GM23338 (cell line): ENCODE measurements at regions not wholly inside any gene's neighbourhood (a gene's known extent, or its start where the extent isn't known, plus 50 kb on each side); places are given as distances from the start of the nearest gene placed in this dataset.

Experiments
- ATAC-seq: fragments of 200-7000 bp; cut with Tn5 transposase; 3 replicates; pipeline ENCODE4 v1.9.1; 2020
- DNase-seq: peaks from one replicate; pipeline ENCODE4 v3.0.0-alpha.2; 2015; ENCODE audit warnings: low spot score
- H2AFZ ChIP-seq: fragments of 200-600 bp; sonication (generic); 2 replicates; pipeline ENCODE4 v1.8.0; 2016; ENCODE audit warnings: antibody characterized with exemption, mild to moderate bottlenecking, moderate library complexity
- H3F3A ChIP-seq: fragments of 200-600 bp; sonication (generic); replicated peaks from 2 replicates; pipeline ENCODE4 v1.8.0; 2017; ENCODE audit warnings: antibody characterized with exemption, mixed run types, low read depth
- H3K27ac ChIP-seq: fragments of 200-600 bp; sonication (generic); 2 replicates; pipeline ENCODE4 v1.6.1; 2016; ENCODE audit warnings: low read depth
- H3K27me3 ChIP-seq: fragments of 200-600 bp; sonication (generic); 2 replicates; pipeline ENCODE4 v1.8.0; 2016; ENCODE audit warnings: mild to moderate bottlenecking, mixed run types, moderate library complexity; ENCODE audit not compliant: insufficient read depth
- H3K36me3 ChIP-seq: fragments of 200-600 bp; sonication (generic); 2 replicates; pipeline ENCODE4 v1.8.0; 2016; ENCODE audit warnings: mild to moderate bottlenecking; ENCODE audit not compliant: insufficient read depth
- H3K4me1 ChIP-seq: fragments of 200-600 bp; sonication (generic); 2 replicates; pipeline ENCODE4 v1.8.0; 2016; ENCODE audit warnings: mild to moderate bottlenecking, moderate library complexity; ENCODE audit not compliant: insufficient read depth
- H3K4me2 ChIP-seq: fragments of 200-600 bp; sonication (generic); 2 replicates; pipeline ENCODE4 v1.7.1; 2017; ENCODE audit warnings: mixed run types
- H3K4me3 ChIP-seq: fragments of 200-600 bp; sonication (generic); 2 replicates; pipeline ENCODE4 v1.6.1; 2016; ENCODE audit warnings: mixed run types
- H3K79me2 ChIP-seq: fragments of 200-600 bp; sonication (generic); replicated peaks from 2 replicates; pipeline ENCODE4 v1.8.0; 2017; ENCODE audit warnings: mild to moderate bottlenecking; ENCODE audit not compliant: insufficient read depth
- H3K9me2 ChIP-seq: fragments of 200-600 bp; sonication (generic); 2 replicates; pipeline ENCODE4 v1.8.0; 2017; ENCODE audit not compliant: insufficient read depth
- H4K20me1 ChIP-seq: fragments of 200-600 bp; sonication (generic); replicated peaks from 2 replicates; pipeline ENCODE4 v1.8.0; 2017; ENCODE audit warnings: mild to moderate bottlenecking; ENCODE audit not compliant: insufficient read depth
- H3K27ac Mint-ChIP-seq: 2 replicates; pipeline ENCODE4 v1.8.0; 2020; ENCODE audit warnings: inconsistent platforms, mild to moderate bottlenecking, moderate library complexity, mixed read lengths
- H3K27me3 Mint-ChIP-seq: 3 replicates; pipeline ENCODE4 v1.8.0; 2022; ENCODE audit warnings: low read depth, mild to moderate bottlenecking, moderate library complexity, mixed read lengths, inconsistent platforms; ENCODE audit not compliant: insufficient read depth, poor library complexity
- H3K36me3 Mint-ChIP-seq: 3 replicates; pipeline ENCODE4 v1.8.0; 2021; ENCODE audit warnings: low read depth, mild to moderate bottlenecking, inconsistent platforms, moderate library complexity, mixed read lengths
- H3K4me1 Mint-ChIP-seq: 3 replicates; pipeline ENCODE4 v1.8.0; 2020; ENCODE audit warnings: mild to moderate bottlenecking, inconsistent platforms, mixed read lengths
- H3K4me3 Mint-ChIP-seq: 3 replicates; pipeline ENCODE4 v1.8.0; 2021; ENCODE audit warnings: moderate library complexity, mild to moderate bottlenecking, inconsistent platforms, mixed read lengths
- H3K9me3 Mint-ChIP-seq: 3 replicates; pipeline ENCODE4 v1.8.0; 2020; ENCODE audit warnings: moderate library complexity, mild to moderate bottlenecking, inconsistent platforms, mixed read lengths
- CTCF ChIP-seq, 2 experiments: fragments of 200-600 bp in 1 of 2; sonication (generic) in 1 of 2; conservative IDR thresholded peaks; 2 replicates each; pipeline versions ENCODE4 v1.5.1 to v1.6.1; 2016 to 2017; ENCODE audit warnings: antibody characterized with exemption in 2 of 2, low read depth in 2 of 2, mild to moderate bottlenecking in 2 of 2, moderate library complexity in 1 of 2
- EZH2phosphoT487 ChIP-seq: fragments of 200-600 bp; sonication (generic); IDR thresholded peaks from one replicate; pipeline ENCODE4 v1.8.1; 2018; ENCODE audit warnings: antibody characterized with exemption; ENCODE audit not compliant: unreplicated experiment
- NANOG ChIP-seq: IDR thresholded peaks from 2 replicates; pipeline ENCODE4 v1.6.1; 2016; ENCODE audit warnings: antibody characterized with exemption, borderline replicate concordance
- POLR2AphosphoS5 ChIP-seq: IDR thresholded peaks from 2 replicates; pipeline ENCODE4 v1.6.1; 2016; ENCODE audit warnings: antibody characterized with exemption, low read depth
- STAT1 ChIP-seq: IDR thresholded peaks from one replicate; pipeline ENCODE4 v1.6.1; 2016; ENCODE audit warnings: antibody characterized with exemption; ENCODE audit not compliant: unreplicated experiment
- ZNF331 ChIP-seq: fragments of 250-450 bp; sonication (Bioruptor Pico); IDR thresholded peaks from 2 replicates; pipeline ENCODE4 v1.5.0; 2020; ENCODE audit warnings: low read depth, mild to moderate bottlenecking, moderate library complexity
- TF ChIP-seq, protein P1 (sequence below): IDR thresholded peaks from one replicate; pipeline ENCODE4 v1.6.1; 2018; ENCODE audit warnings: antibody characterized with exemption; ENCODE audit not compliant: unreplicated experiment

DNA sequence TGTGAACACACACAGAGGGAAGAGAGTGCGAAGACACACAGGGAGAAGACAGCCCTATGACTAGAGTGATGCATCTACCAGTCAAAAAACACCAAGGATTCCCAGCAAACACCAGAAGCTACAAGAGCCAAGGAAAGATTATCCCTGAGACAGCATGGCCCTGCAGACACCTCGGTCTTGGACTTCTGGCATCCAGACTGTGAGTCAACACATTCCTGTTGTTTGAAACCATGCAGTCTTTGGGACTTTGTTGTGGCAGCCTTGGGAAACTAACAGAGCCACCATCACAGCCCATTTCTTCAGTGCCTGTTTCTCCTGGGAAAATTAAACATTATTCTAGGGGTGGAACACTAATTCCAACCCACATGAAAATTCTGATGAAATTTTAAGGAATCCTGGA, 220.6 kb downstream of the GXYLT1 start:
- H3K27ac ChIP-seq, result no peak overlapping the region
- Mint-ChIP-seq H3K36me3 (peaks cover 11% of the 10 kb centered on the region; the same call in 1 of the 3 replicates), H3K27me3 (peaks cover 2% of the 10 kb centered on the region), H3K4me1 (peaks cover 33% of the 10 kb centered on the region), H3K27ac (no peak overlapping the region), H3K9me3 (peaks cover 9% of the 10 kb centered on the region; the same call in 2 of the 3 replicates), H3K4me3 (no peak overlapping the region)
- H3K4me3 ChIP-seq, result no peak overlapping the region
- no peak overlapping the region for H3K4me2 ChIP-seq
- H3F3A ChIP-seq, result no peaks in the 10 kb centered on the region
- TF ChIP-seq STAT1 (no peak), NANOG (no peak), CTCF (conservative IDR thresholded peaks at IDR 0.05; ENCODE audit: low read depth in 2 of 2) (no peak), ZNF331 (no peak), EZH2phosphoT487 (no peak)
- TF ChIP-seq, protein P1, sequence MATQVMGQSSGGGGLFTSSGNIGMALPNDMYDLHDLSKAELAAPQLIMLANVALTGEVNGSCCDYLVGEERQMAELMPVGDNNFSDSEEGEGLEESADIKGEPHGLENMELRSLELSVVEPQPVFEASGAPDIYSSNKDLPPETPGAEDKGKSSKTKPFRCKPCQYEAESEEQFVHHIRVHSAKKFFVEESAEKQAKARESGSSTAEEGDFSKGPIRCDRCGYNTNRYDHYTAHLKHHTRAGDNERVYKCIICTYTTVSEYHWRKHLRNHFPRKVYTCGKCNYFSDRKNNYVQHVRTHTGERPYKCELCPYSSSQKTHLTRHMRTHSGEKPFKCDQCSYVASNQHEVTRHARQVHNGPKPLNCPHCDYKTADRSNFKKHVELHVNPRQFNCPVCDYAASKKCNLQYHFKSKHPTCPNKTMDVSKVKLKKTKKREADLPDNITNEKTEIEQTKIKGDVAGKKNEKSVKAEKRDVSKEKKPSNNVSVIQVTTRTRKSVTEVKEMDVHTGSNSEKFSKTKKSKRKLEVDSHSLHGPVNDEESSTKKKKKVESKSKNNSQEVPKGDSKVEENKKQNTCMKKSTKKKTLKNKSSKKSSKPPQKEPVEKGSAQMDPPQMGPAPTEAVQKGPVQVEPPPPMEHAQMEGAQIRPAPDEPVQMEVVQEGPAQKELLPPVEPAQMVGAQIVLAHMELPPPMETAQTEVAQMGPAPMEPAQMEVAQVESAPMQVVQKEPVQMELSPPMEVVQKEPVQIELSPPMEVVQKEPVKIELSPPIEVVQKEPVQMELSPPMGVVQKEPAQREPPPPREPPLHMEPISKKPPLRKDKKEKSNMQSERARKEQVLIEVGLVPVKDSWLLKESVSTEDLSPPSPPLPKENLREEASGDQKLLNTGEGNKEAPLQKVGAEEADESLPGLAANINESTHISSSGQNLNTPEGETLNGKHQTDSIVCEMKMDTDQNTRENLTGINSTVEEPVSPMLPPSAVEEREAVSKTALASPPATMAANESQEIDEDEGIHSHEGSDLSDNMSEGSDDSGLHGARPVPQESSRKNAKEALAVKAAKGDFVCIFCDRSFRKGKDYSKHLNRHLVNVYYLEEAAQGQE, result no peak
- H3K79me2 ChIP-seq, result no peaks in the 10 kb centered on the region
- H3K4me1 ChIP-seq, result peaks cover 34% of the 10 kb centered on the region
- DNase-seq (no peak), ATAC-seq (no peak)
- H3K9me2 ChIP-seq, result no peaks in the 10 kb centered on the region
- H4K20me1 ChIP-seq, result no peaks in the 10 kb centered on the region
- peaks cover 23% of the 10 kb centered on the region for H3K27me3 ChIP-seq
- H3K36me3 ChIP-seq, result no peaks in the 10 kb centered on the region
- H2AFZ ChIP-seq, result no peak overlapping the region

DNA sequence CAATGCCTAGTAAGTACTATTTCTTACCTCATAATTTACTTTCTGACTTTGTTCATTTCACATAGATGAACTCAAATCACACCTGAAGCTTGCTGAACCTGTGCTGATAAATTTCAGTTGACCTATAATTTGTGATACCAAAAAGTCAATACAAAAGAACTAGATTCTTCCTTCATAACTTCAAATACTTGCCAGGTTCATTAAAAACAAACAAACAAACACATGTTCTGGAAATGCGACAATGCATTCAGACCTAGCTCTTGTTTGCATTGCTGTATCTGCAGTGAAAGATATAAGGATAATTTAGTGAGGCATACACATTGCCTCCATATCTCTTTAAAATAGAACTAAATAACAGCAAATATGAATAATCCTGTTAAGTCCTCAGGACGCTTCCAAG, 221.3 kb downstream of the GXYLT1 start:
- H3K27ac Mint-ChIP-seq, result no peak overlapping the region
- Histone ChIP-seq H4K20me1 (no peaks in the 10 kb centered on the region), H3K4me1 (peaks cover 41% of the 10 kb centered on the region), H2AFZ (no peak overlapping the region), H3K9me2 (no peaks in the 10 kb centered on the region), H3K27me3 (peaks cover 21% of the 10 kb centered on the region), H3K4me3 (no peak overlapping the region), H3K79me2 (no peaks in the 10 kb centered on the region), H3K4me2 (no peak overlapping the region), H3F3A (no peaks in the 10 kb centered on the region), H3K36me3 (no peaks in the 10 kb centered on the region), H3K27ac (no peak overlapping the region)
- no peak overlapping the region for H3K4me3 Mint-ChIP-seq
- DNase-seq, result no peak
- peaks cover 11% of the 10 kb centered on the region; the same call in 1 of the 3 replicates for H3K36me3 Mint-ChIP-seq
- H3K4me1 Mint-ChIP-seq, result peaks cover 39% of the 10 kb centered on the region
- peaks cover 2% of the 10 kb centered on the region for H3K27me3 Mint-ChIP-seq
- ATAC-seq, result no peak
- H3K9me3 Mint-ChIP-seq, result peaks cover 9% of the 10 kb centered on the region; the same call in 2 of the 3 replicates
- TF ChIP-seq ZNF331 (no peak), POLR2AphosphoS5 (no peak)
